Neuron (in vitro differentiated cells): ENCODE measurements at regions not wholly inside any gene's neighbourhood (a gene's known extent, or its start where the extent isn't known, plus 50 kb on each side); places are given as distances from the start of the nearest gene placed in this dataset.

ENCODE experiments used
- H2AFZ ChIP-seq: one replicate; pipeline ENCODE4 v1.6.1; 2013; ENCODE audit warnings: low read depth, mild to moderate bottlenecking, inconsistent platforms, low read length, moderate library complexity
- H3K27me3 ChIP-seq: one replicate; pipeline ENCODE4 v1.6.1; 2013; ENCODE audit warnings: low read length; ENCODE audit not compliant: insufficient read depth
- H3K36me3 ChIP-seq: one replicate; pipeline ENCODE4 v1.6.1; 2013; ENCODE audit warnings: low read length; ENCODE audit not compliant: insufficient read depth
- H3K4me1 ChIP-seq: one replicate; pipeline ENCODE4 v1.6.1; 2013; ENCODE audit warnings: low read length; ENCODE audit not compliant: insufficient read depth
- H3K4me3 ChIP-seq: 2 replicates; pipeline ENCODE4 v1.5.1; 2013; ENCODE audit warnings: mild to moderate bottlenecking, low read length, moderate library complexity
- H3K9me3 ChIP-seq: one replicate; pipeline ENCODE4 v1.6.1; 2013; ENCODE audit warnings: low read length

DNA sequence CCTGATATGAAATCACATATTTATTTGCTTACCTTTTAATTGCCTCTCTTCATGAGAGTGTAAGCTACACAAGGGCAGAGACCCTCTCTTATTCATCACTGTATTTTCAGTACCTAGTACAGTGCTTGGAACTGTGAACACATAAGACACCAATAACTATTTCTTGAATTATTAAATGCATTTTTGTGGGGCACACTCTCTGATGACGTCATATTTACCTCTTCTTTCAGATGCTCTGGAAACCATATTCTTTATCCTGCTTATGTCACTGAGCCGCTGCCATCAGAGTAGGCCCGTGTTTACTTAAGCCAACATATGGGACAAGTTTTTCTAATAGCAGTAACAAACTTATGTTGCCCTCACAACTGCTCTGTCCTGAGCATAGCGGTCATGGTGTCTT lies 266.5 kb downstream of the ELAVL2 start:
- Histone ChIP-seq H2AFZ (no peak overlapping the region), H3K4me3 (no peak overlapping the region), H3K27me3 (no peaks in the 10 kb centered on the region), H3K4me1 (peaks cover 18% of the 10 kb centered on the region), H3K9me3 (no peaks in the 10 kb centered on the region), H3K36me3 (no peaks in the 10 kb centered on the region)

DNA sequence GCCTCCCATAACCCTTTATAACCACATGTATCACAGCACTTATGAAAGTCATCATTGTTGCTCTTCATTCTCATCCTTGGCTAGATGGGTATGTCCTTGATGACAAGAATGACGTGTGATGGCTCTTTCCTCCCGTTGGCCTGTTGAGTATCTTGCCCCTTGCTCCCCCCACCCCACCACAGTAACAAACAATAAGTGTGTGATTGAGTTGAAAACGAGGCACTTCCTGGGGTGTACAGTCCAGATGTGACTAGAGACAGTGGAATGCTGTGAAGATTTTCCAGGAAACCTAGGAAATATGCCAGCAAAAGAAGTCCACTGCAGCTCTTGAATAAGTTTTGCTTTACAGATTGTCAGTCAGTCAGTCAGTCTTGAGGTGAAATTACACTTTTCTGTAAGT lies 262.5 kb downstream of the ELAVL2 start:
- H3K4me1 ChIP-seq: peaks cover 6% of the 10 kb centered on the region
- H3K27me3 ChIP-seq: no peaks in the 10 kb centered on the region
- H3K36me3 ChIP-seq: no peaks in the 10 kb centered on the region
- H3K4me3 ChIP-seq: no peak overlapping the region
- no peaks in the 10 kb centered on the region for H3K9me3 ChIP-seq
- H2AFZ ChIP-seq: no peak overlapping the region

DNA sequence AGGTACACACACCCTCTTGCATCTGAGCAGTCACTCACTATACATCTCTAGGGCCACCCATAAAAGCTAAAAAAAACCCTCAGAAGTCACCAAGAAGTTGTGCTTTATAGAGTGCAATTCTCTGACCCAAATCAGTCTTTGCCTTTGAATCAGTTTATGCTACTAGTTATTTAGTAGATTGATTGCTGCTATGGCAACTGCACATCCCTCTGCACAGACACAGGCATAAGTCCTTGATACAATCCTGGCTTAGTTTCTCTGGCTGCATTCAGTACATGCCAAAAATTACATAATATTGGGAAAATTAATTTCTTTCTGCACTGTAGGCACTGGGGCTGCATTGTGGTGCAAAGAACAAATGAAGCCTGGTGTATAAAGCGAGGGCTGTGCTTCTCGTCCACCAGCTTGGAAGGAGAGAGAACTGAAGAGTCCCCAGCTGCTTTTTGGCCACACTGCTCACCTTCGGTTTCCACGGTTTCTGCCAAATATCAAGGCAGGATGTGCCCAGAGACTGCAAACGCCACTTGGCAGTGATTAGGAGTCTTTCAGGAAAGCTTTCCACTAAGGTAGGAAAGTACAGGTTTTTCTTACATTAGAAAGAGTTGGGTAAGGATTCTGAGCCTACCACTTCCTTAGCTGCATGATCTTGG lies 258.4 kb downstream of the ELAVL2 start:
- Histone ChIP-seq H3K4me1 (peaks cover 6% of the 10 kb centered on the region), H3K4me3 (no peak overlapping the region), H3K27me3 (no peaks in the 10 kb centered on the region), H3K9me3 (no peaks in the 10 kb centered on the region), H2AFZ (no peak overlapping the region), H3K36me3 (no peaks in the 10 kb centered on the region)

DNA sequence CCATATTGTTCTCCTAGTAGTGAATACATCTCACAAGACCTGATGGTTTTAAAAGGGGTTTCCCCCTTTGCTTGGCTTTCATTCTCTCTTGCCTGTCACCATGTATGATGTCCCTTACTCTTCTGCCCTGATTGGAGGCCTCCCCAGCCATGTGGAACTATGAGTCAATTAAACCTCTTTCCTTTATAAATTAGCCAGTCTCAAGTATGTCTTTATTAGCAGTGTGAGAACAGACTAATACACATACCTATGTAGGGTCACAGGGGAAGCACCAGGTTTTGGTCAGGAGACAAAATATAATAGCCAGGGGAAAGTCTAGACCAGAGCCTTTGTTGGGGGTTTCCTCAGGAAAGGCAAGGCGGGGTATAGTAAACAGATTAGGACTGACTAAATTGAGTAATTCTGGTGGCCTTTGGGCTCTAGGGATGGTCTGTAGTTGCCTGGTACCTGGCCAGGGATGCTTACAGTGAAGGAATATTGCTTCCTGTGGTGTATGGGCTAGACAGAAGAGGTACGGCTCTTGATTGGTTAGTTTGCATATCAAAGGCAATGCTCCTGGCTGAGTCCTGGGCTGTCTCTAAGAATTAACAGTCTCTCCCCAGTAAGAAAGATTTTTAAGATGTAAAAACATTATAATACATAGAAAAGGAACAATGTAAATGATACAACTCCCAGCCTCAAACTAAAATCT lies 254.5 kb downstream of the ELAVL2 start:
- no peak overlapping the region for H2AFZ ChIP-seq
- no peaks in the 10 kb centered on the region for H3K27me3 ChIP-seq
- no peak overlapping the region for H3K4me3 ChIP-seq
- H3K4me1 ChIP-seq: peaks cover 35% of the 10 kb centered on the region
- H3K36me3 ChIP-seq: no peaks in the 10 kb centered on the region
- no peaks in the 10 kb centered on the region for H3K9me3 ChIP-seq

DNA sequence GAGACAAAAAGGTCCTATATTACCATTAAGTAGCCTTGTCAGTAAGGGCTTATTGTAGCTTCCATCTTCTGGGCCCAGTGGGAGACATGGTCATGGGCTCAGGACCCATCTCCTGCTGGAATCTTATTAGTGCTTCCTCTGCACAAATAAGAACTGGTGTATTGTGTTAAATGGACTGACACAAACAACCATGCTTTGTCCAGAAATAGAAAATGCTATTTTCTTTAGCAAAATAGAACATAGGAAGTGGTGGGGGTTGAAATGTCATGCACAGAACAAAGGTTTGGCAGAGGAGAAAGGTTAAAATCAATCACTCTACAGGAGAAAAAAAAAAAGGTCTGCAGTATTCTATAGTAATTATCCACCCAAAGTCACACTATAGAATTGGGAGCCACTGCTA lies 252.2 kb downstream of the ELAVL2 start:
- Histone ChIP-seq H3K4me3 (no peak overlapping the region), H3K9me3 (no peaks in the 10 kb centered on the region), H3K27me3 (no peaks in the 10 kb centered on the region), H3K4me1 (peaks cover 33% of the 10 kb centered on the region), H3K36me3 (no peaks in the 10 kb centered on the region), H2AFZ (no peak overlapping the region)

DNA sequence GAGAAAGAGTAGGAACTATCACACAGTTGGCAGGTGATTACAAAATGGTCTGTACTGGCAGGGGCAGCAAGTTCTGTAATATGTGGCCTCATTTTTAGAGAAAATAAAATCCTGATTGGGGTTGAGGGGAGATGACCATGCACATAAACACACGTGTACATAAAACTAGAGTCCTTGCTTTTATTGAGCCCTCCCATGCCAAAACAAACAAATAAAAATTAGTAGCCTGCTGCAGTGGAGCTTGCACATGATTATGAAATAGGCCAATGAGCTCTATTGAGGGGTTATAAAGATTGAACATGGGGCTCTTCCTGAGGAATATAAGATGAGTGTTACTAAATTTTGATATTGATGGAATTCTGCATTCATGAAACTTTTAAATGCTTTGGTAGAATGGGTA lies 248.4 kb downstream of the ELAVL2 start:
- Histone ChIP-seq H3K9me3 (no peaks in the 10 kb centered on the region), H3K4me1 (peaks cover 33% of the 10 kb centered on the region), H3K36me3 (no peaks in the 10 kb centered on the region), H3K4me3 (no peak overlapping the region), H3K27me3 (no peaks in the 10 kb centered on the region), H2AFZ (no peak overlapping the region)

DNA sequence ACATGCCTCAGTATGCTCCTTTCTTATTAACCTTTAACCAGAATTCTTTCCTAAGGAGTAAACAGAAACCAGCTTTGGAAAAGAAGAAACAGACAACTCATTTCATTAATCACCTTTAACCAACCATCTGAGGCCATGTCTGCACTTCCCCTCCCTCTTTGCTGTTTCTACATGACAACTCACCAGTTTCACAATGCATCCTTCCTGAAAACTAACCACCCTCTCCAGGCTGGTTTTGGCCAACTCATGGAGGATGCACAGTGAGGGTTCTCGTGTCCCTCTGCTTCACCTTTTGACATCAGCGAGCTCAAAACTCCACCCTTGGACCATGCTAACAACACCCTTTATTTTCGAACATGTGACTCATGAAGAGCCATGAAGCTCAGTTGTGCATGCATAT lies 244.1 kb downstream of the ELAVL2 start:
- Histone ChIP-seq H3K4me1 (no peaks in the 10 kb centered on the region), H3K4me3 (no peak overlapping the region), H3K27me3 (no peaks in the 10 kb centered on the region), H3K9me3 (no peaks in the 10 kb centered on the region), H2AFZ (no peak overlapping the region), H3K36me3 (no peaks in the 10 kb centered on the region)

DNA sequence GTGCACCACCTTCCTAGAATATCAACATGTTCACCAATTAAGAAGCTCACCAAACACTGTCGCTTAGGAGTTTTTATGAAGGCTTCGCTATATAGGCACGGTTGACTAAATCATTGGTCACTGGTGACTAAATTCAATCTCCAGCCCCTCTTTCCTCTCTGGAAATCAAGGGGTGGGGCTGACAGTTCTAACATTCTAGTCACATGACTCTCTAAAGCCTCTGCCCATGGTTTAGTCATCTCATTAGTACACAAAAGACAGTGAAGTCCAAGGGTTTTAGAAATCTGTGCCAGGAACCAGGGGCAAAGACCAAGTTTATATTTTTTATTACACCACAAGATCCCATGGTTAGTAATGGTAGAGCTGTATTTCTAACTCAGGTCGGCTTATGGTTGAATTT lies 243.2 kb downstream of the ELAVL2 start:
- H3K27me3 ChIP-seq: no peaks in the 10 kb centered on the region
- H3K9me3 ChIP-seq: no peaks in the 10 kb centered on the region
- no peak overlapping the region for H2AFZ ChIP-seq
- no peak overlapping the region for H3K4me3 ChIP-seq
- no peaks in the 10 kb centered on the region for H3K4me1 ChIP-seq
- H3K36me3 ChIP-seq: no peaks in the 10 kb centered on the region

DNA sequence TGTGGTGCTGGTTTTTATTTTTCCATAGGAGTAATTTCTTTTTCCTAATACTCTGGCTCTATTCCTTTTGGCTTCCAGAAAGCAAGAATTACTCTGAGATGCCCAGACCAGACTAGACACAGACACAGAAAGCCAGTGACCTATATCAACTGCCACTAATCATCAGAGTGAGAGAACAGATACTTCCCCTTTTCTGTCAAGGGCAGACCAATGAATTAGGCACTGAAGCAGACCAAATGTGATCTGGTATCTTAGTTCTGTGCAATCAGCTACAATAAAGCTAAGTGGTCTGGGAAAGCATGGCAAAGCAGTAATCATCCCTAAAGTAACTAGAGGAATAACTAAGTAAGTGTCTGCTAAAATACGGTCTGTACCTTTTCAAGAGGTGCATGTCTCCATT lies 239.1 kb downstream of the ELAVL2 start:
- no peaks in the 10 kb centered on the region for H3K27me3 ChIP-seq
- H3K4me1 ChIP-seq: peaks cover 7% of the 10 kb centered on the region
- no peaks in the 10 kb centered on the region for H3K9me3 ChIP-seq
- no peaks in the 10 kb centered on the region for H3K36me3 ChIP-seq
- H3K4me3 ChIP-seq: no peak overlapping the region
- no peak overlapping the region for H2AFZ ChIP-seq

DNA sequence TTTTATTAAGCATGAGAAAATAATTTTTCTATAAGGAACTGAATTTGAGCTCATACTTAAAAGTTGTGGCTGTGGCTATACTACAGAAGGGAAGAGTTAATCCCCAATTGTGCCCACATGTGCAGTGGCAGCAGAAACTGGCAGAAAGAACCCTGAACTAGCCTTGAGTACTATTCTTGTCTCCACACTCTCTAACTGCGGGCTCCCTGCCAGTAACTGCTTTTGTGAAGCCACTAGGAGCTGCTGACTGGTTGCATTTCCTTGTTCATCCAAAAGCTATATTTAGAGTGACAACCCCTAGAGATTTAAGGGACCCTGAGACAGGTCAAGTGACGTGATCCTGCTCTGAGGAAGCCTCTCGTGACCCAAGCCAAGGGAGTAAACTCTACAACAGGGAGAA lies 238.6 kb downstream of the ELAVL2 start:
- Histone ChIP-seq H3K27me3 (no peaks in the 10 kb centered on the region), H3K9me3 (no peaks in the 10 kb centered on the region), H2AFZ (no peak overlapping the region), H3K4me1 (peaks cover 7% of the 10 kb centered on the region), H3K36me3 (no peaks in the 10 kb centered on the region), H3K4me3 (no peak overlapping the region)

DNA sequence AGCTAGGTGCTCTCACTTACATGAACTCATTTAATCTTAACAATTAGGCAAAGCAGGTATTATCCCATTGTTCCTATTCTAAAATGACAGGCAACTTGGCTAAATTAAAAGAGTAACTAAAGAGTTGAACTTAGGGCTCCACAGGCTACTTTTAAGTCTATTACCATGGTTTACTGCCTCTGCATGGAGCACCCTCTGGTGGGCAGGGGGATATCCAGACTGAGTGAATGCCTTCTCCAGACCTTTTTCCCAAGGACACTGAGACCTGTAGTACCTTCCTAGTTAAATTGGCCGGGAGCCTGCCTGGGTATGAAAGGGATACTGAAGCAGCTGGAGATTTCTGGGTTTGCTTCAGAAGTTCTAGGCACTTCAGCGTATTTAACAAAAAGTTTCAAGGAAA lies 238.1 kb downstream of the ELAVL2 start:
- Histone ChIP-seq H3K4me1 (peaks cover 7% of the 10 kb centered on the region), H3K27me3 (no peaks in the 10 kb centered on the region), H3K9me3 (no peaks in the 10 kb centered on the region), H3K4me3 (no peak overlapping the region), H3K36me3 (no peaks in the 10 kb centered on the region), H2AFZ (no peak overlapping the region)

DNA sequence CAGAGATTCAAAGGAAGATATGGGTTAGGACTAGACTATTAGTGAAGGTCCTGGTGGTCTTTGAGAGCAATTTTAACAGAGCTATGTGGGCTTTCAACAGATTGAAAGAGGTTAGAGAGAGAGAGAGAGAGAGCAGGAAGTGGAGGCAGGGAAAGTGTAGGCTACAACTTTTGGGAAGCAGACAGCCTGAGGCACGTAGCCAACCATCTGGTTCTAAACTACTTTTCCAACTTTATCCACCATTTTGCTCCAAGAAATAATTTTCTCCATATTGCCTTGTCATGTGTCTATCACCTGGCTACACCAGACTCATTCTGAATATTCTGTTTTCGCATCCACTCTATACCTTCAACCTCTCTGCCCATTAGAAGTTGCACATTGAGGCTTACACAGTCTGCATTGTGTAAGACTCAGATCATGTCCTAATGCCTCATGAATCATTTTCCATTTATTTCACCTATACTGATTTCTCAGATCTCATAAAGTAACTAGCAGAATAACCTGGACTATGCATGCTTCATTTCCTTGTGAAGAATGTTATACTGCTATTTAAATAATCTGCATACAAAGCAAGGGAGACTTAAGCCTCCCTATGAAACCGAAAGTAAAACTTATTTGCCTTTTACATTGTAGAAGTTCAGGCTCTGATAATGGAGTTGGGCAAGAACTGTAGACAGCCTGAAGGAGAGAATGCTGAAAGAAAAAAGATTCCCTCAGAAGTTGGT lies 235.6 kb downstream of the ELAVL2 start:
- peaks cover 13% of the 10 kb centered on the region for H3K4me1 ChIP-seq
- H2AFZ ChIP-seq: no peak overlapping the region
- H3K4me3 ChIP-seq: no peak overlapping the region
- H3K9me3 ChIP-seq: no peaks in the 10 kb centered on the region
- no peaks in the 10 kb centered on the region for H3K27me3 ChIP-seq
- no peaks in the 10 kb centered on the region for H3K36me3 ChIP-seq

DNA sequence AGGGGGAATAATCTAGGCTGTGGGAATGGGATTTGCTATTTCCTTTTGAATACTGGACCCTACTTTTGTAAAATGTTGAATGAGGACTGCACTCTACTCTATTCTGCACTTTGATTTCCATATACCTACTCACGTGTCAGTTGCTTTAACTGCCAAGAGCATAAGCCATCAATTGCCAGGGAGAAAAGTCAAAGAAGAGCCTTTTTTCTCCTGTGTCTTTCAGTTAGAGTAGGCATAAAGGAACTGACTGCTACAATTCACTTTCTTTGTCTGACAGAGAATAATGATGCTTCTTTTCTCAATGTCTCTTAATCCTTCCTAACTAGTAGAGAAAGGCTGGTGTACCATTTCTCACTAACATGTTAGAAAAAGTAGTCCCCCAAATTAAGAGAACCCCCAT lies 231.6 kb downstream of the ELAVL2 start:
- Histone ChIP-seq H3K9me3 (no peaks in the 10 kb centered on the region), H3K27me3 (no peaks in the 10 kb centered on the region), H2AFZ (no peak overlapping the region), H3K36me3 (no peaks in the 10 kb centered on the region), H3K4me1 (peaks cover 13% of the 10 kb centered on the region), H3K4me3 (no peak overlapping the region)
